KOPT-K1 (cell line): ENCODE measurements at regions not wholly inside any gene's neighbourhood (a gene's known extent, or its start where the extent isn't known, plus 50 kb on each side); places are given as distances from the start of the nearest gene placed in this dataset.
"Not testable (repeated sequence)": the region's sequence is repeated elsewhere in the genome, so short reads cannot be mapped to it uniquely, and the experiment has no call there.

Experiments used
- H3K27ac ChIP-seq: fragments of 200-600 bp; sonication (generic); 2 replicates; pipeline ENCODE4 v1.5.1; 2016; ENCODE audit warnings: antibody characterized with exemption, mild to moderate bottlenecking, low read depth, low read length; ENCODE audit not compliant: poor library complexity, severe bottlenecking
- H3K36me3 ChIP-seq: fragments of 200-600 bp; sonication (generic); 2 replicates; pipeline ENCODE4 v1.5.1; 2017; ENCODE audit warnings: antibody characterized with exemption, mild to moderate bottlenecking, low read length, moderate library complexity; ENCODE audit not compliant: insufficient read depth
- H3K9me3 ChIP-seq: fragments of 200-600 bp; sonication (generic); 2 replicates; pipeline ENCODE4 v1.5.1; 2017; ENCODE audit warnings: antibody characterized with exemption, low read length, mild to moderate bottlenecking; ENCODE audit not compliant: insufficient read depth, poor library complexity, severe bottlenecking

- H3K36me3 ChIP-seq, H3K9me3 ChIP-seq, H3K27ac ChIP-seq: not testable (repeated sequence)
These were observed 589.0 kb upstream of the B3GAT1 start for GRCh38 chr11:135001065-135001464.

- Histone ChIP-seq H3K9me3 (no peaks in the 10 kb centered on the region), H3K36me3 (no peaks in the 10 kb centered on the region), H3K27ac (no peak overlapping the region)
These were observed 587.5 kb upstream of the B3GAT1 start for GRCh38 chr11:134999590-134999989.

GRCh38 chr11:134997652-134998320, 585.7 kb upstream of the B3GAT1 start:
- Histone ChIP-seq H3K27ac (no peak overlapping the region), H3K36me3 (no peaks in the 10 kb centered on the region), H3K9me3 (no peaks in the 10 kb centered on the region)

GRCh38 chr11:134995741-134996140, 583.7 kb upstream of the B3GAT1 start:
- no peaks in the 10 kb centered on the region for H3K9me3 ChIP-seq
- no peak overlapping the region for H3K27ac ChIP-seq
- H3K36me3 ChIP-seq, result no peaks in the 10 kb centered on the region

- no peak overlapping the region for H3K27ac ChIP-seq
- no peaks in the 10 kb centered on the region for H3K36me3 ChIP-seq
- no peaks in the 10 kb centered on the region for H3K9me3 ChIP-seq
These were observed 582.4 kb upstream of the B3GAT1 start for GRCh38 chr11:134994431-134994830.

- no peak overlapping the region for H3K27ac ChIP-seq
- H3K9me3 ChIP-seq, result no peaks in the 10 kb centered on the region
These were observed 581.7 kb upstream of the B3GAT1 start for GRCh38 chr11:134993691-134994243.

GRCh38 chr11:134992981-134993380, 580.9 kb upstream of the B3GAT1 start:
- H3K36me3 ChIP-seq, result no peaks in the 10 kb centered on the region
- no peaks in the 10 kb centered on the region for H3K9me3 ChIP-seq
- no peak overlapping the region for H3K27ac ChIP-seq

More at GRCh38 chr11:134993691-134994243, 581.7 kb upstream of the B3GAT1 start:
- no peaks in the 10 kb centered on the region for H3K36me3 ChIP-seq

GRCh38 chr11:134988495-134988894, 576.5 kb upstream of the B3GAT1 start:
- H3K36me3 ChIP-seq, result no peaks in the 10 kb centered on the region
- no peak overlapping the region for H3K27ac ChIP-seq
- no peaks in the 10 kb centered on the region for H3K9me3 ChIP-seq

GRCh38 chr11:134987822-134988221, 575.8 kb upstream of the B3GAT1 start:
- Histone ChIP-seq H3K27ac (no peak overlapping the region), H3K36me3 (no peaks in the 10 kb centered on the region), H3K9me3 (no peaks in the 10 kb centered on the region)

GRCh38 chr11:134987223-134987768, 575.3 kb upstream of the B3GAT1 start:
- no peaks in the 10 kb centered on the region for H3K36me3 ChIP-seq
- no peaks in the 10 kb centered on the region for H3K9me3 ChIP-seq
- no peak overlapping the region for H3K27ac ChIP-seq

- no peak overlapping the region for H3K27ac ChIP-seq
- no peaks in the 10 kb centered on the region for H3K9me3 ChIP-seq
- H3K36me3 ChIP-seq, result no peaks in the 10 kb centered on the region
These were observed 572.4 kb upstream of the B3GAT1 start for GRCh38 chr11:134984421-134984820.

GRCh38 chr11:134982432-134982831, 570.4 kb upstream of the B3GAT1 start:
- not testable (repeated sequence) for H3K27ac ChIP-seq, H3K36me3 ChIP-seq, H3K9me3 ChIP-seq

- Histone ChIP-seq H3K36me3 (no peaks in the 10 kb centered on the region), H3K9me3 (no peaks in the 10 kb centered on the region), H3K27ac (no peak overlapping the region)
These were observed 569.8 kb upstream of the B3GAT1 start for GRCh38 chr11:134981835-134982234.

GRCh38 chr11:134980819-134981710, 569.0 kb upstream of the B3GAT1 start:
- H3K9me3 ChIP-seq, result no peaks in the 10 kb centered on the region
- H3K27ac ChIP-seq, result no peak overlapping the region
- H3K36me3 ChIP-seq, result no peaks in the 10 kb centered on the region

GRCh38 chr11:134979089-134979457, 567.0 kb upstream of the B3GAT1 start:
- not testable (repeated sequence) for H3K9me3 ChIP-seq, H3K27ac ChIP-seq, H3K36me3 ChIP-seq
